ENCODE measurements at regions not wholly inside any gene's neighbourhood (a gene's known extent, or its start where the extent isn't known, plus 50 kb on each side); places are given as distances from the start of the nearest gene placed in this dataset.

DNA sequence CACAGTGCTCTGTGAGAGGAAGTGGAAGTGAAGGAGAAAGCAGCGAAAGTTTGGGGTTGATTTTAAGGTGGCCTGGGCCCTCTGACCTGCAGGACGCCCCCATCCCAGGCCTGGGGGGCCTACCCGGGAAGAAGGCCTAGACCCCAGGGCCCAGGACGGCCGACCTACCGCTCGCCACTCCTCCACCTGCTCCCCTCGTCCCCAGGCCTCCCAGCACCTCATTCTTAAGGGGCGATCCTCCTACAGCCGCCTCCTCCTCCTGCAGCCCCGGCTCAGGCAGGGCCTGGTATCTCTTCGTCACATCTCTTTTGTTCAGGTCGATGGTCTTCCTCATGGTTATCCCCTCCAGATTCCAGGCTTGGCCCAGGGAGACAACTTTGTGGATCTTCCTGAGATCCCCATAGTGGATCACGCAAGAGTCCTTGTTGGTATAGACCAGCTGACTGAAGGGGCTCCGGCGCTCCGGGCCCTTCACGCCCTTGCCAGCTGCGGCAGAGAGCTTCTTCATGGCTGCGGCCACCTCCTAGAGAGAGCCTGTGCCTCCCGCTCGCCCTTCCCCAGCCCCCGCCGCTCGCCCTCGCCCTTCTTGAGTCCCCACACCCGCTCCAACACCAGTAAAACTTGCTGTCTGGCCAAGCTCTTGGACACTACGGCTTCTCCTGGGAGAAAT lies 117.5 kb downstream of the OR13A1 start:
- intact Hi-C loops (cut with micrococcal nuclease), result no loop called here

GRCh38 chr10:45198486-45199204 lies 116.8 kb downstream of the OR13A1 start:
- intact Hi-C loops (cut with micrococcal nuclease), result no loop called here

GRCh38 chr10:45199205-45199740 lies 116.1 kb downstream of the OR13A1 start:
- intact Hi-C loops (cut with micrococcal nuclease), result no loop called here

DNA sequence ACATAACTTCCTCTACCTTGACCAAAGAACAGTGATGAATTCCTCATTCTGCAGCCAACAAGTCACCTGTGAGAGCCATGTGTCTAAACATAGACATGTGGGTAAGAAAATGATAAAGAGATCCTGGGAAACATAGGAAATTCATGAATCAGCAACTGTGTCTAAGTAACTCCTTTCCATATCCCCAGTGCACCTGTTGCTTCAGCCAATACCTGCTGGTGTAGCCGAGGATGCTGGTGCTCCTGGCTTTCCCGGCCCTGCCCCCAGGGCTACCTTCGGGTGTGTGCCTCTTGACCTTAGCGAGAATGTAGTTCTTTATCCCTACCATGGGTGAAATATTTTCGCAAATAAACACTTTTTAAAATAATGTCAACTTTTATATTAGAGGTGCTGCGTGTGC lies 114.1 kb downstream of the OR13A1 start:
- intact Hi-C loops (cut with micrococcal nuclease), result no loop called here

DNA sequence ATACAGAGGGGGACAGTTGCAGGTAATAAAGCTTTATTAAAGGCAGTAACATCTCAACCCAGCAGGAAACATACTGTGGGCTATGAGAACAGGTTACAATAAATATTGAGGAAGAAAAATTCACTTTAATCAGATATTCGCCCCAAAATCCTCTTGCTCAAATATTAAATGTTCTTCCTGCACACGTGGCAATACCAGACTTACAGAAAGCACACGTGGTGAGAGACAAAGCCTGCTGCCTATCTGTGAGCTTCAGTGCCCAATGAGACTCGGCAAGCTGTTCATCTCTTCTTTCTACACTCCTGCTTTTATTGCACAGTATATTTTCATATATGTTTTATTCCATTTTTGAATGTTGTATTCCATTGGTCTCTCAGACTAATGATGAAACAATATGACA lies 113.2 kb downstream of the OR13A1 start:
- intact Hi-C loops (cut with micrococcal nuclease), result no loop called here

DNA sequence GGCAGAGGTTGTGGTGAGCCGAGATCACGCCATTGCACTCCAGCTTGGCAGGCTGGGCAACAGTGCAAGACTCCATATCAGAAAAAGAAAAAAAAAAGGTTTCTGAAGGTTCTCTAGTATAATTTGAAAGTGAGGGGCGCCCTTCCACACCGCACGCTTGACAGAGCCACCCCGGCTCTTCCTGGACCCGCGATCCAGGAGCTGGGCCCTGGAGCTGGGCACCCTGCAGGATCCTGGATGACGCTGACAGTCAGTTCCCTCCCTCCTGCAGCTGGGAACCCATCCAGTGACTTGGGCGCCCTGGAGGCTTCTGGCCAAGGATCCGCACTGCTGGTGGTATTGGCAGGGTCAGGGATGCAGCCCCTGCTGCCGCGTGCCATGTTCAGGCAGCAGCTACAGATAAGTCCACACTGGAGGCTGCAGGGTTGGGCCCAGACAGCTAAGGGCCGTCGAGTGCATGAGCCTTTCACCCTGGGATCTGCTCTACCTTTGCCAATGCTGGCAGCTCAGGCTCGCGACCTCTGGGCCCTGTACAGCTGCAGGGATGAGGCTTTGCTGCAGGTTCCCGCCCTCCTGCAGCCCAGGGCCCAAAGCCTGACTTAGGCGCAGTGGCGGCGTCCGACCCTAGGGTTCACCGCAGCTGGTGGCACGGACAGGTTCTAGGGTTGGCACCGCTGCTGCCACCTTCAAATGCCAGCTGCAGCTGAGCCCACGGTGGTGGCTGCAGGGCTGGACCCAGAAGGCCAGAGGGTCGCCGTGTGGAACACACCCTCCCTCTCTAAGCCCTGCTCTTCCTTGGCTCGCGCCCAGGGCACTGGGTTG lies 110.2 kb downstream of the OR13A1 start:
- intact Hi-C loops (cut with micrococcal nuclease), result no loop called here

GRCh38 chr10:45209888-45210287 lies 105.5 kb downstream of the OR13A1 start:
- intact Hi-C loops (cut with micrococcal nuclease), result no loop called here

DNA sequence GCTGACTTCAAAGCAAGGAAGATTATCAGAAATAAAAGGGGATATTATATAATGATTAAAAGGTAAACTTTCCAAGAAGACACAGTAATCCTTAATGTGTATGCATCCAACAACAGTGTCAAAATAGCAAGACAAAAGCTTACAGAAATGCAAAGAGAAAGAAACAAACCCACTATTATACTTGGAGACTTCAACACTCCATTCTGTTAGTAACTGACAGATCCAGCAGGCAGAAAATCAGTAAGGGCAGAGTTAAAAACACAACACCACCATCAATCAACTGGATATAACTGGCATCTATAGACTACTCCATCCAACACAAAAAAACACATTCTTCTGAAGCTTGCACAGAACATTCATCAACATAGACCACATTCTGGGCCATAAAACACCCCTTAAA lies 103.8 kb downstream of the OR13A1 start:
- intact Hi-C loops (cut with micrococcal nuclease), result no loop called here

- intact Hi-C loops (cut with micrococcal nuclease), result no loop called here
These were observed 96.0 kb downstream of the OR13A1 start for GRCh38 chr10:45219416-45219815.

DNA sequence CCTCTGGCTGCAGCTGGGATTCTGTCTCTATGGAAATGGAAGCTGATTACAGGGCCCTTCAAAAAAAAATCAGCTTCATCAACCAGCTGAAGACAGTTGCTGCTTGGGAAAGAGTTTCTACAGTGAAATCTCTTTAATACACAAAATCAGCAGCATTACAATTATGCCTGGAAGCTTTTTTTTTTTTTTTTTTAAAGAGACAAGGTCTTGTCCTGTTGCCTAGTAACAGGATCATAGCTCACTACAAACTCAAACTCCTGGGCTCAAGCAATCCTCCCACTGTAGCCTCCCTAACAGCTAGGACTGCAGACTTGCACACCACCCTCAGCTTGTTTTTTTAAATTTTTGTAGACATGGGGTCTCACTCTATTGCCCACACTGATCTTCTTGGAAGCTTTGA lies 94.5 kb downstream of the OR13A1 start:
- intact Hi-C loops (cut with micrococcal nuclease), result no loop called here

DNA sequence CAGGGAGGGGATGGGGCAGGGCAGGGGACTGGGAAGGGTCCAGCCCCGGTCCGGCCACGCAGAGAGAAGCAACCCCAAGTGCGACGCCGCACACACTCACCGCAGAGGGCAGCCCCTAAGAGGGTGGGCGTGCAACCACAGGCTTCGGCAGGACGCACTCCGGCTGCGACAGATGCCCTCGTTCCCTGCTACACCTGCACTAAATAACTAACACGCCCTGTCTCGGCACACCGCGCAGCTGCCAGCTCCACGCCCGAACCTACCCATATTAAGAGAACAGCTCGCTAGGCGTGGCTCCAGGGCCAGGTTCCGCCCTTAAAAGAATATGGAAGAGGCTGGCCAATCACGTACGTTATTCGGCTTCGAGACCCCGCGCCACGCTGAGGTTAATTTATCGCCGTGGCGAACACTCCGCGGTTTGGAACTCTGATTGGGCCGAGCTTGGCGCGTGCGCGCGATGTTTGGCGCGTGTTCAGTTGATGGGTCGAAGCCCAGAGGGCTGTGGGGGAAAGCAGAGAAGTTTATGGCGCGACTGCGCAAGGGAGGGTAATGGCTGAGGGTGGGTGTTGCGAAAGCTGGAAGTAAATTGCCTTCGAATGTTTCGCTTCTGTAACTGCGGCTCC lies 91.1 kb downstream of the OR13A1 start:
- intact Hi-C loops (cut with micrococcal nuclease), result no loop called here

- intact Hi-C loops (cut with micrococcal nuclease), result no loop called here
These were observed 88.4 kb downstream of the OR13A1 start for GRCh38 chr10:45227042-45227441.

DNA sequence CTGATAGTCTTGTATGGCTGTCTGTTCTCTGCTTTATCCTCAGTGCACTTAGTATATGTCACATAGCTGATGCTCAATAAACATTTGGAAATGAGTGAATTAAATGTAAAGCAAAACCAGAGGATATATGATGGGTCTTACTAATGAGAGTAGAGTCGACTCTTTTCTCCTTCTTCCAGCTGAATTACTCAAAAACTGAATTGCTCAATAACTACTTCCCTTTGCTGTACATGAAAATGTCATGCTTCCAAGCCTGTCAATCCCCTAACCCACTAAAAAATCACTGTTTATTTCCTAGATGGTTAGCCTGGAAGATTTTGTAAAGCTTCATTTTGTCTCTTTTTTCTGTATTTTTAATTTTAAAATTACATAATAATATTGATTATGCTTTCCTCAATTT lies 88.0 kb downstream of the OR13A1 start:
- intact Hi-C loops (cut with micrococcal nuclease), result no loop called here

DNA sequence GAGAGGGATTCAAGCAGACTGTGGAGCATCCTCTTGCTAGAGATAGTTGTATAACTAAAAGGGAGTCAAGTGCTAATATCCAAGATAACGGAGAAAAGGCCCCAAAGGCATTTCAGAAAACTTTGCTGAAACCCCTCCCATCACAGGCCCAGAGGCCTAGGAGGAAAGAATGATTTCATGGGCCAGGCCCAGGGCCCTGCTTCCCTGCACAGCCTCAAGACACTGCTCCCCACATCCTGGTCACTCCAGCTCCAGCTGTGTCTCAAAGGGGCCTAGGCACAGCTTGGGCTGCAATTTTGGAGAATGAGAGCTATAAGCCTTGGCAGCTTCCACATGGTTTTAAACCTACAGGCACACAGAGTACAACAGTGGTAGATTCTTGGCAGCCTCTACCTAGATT lies 85.6 kb downstream of the OR13A1 start:
- intact Hi-C loops (cut with micrococcal nuclease), result loop anchor here (10.0 kb wide), 2 partner anchors 795 to 1335 kb away; no protein-coding TSS in a partner anchor

DNA sequence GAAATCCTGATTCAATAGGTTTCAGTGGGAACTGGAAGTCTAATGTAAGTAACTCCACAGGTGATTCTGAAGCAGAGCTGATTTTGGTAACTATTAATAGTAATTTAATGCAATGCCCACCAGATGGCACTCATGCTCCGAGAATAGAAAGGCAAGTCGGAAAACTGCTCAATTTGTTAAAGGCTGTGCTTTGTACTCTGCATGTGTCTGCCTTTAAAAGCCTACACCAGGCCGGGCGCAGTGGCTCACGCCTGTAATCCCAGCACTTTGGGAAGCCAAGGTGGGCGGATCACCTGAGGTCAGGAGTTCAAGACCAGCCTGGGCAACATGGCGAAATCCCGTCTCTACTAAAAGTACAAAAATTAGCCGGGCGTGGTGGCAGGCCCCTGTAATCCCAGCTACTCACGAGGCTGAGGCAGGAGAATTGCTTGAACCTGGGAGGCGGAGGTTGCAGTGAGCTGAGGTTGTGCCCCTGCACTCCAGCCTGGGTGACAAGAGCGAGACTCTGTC lies 80.1 kb downstream of the OR13A1 start:
- intact Hi-C loops (cut with micrococcal nuclease), result loop anchor here (2.0 to 10.0 kb wide), 3 partner anchors 227 to 1329 kb away; no protein-coding TSS in a partner anchor

DNA sequence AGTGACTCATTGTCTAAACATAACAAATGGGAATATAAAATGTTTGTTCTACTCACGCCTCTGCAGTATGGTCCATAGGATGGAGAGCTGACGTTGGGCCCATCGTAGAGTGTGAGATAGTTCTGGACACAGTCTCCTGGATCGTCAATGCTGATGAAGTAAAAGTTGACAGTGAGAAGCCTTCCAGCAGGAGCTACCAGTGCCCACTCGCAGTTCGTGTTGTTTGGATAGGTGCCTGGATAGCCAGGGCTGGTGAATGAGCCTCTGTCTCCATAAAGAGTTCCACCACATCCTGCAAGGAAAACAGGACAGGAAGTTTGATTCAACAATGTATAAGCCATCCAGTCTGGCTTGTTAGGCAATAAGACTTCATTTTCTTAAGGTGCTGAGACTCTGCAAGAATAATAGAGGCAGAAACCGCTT lies 79.6 kb downstream of the OR13A1 start:
- intact Hi-C loops (cut with micrococcal nuclease), result loop anchor here (2.0 to 10.0 kb wide), 3 partner anchors 227 to 1329 kb away; no protein-coding TSS in a partner anchor

- intact Hi-C loops (cut with micrococcal nuclease), result loop anchor here (10.0 kb wide), 2 partner anchors 786 to 1326 kb away; no protein-coding TSS in a partner anchor
These were observed 76.5 kb downstream of the OR13A1 start for GRCh38 chr10:45238896-45239295.

- intact Hi-C loops (cut with micrococcal nuclease), result loop anchor here (10.0 kb wide), 2 partner anchors 785 to 1325 kb away; no protein-coding TSS in a partner anchor
These were observed 75.8 kb downstream of the OR13A1 start for GRCh38 chr10:45239642-45240041.

DNA sequence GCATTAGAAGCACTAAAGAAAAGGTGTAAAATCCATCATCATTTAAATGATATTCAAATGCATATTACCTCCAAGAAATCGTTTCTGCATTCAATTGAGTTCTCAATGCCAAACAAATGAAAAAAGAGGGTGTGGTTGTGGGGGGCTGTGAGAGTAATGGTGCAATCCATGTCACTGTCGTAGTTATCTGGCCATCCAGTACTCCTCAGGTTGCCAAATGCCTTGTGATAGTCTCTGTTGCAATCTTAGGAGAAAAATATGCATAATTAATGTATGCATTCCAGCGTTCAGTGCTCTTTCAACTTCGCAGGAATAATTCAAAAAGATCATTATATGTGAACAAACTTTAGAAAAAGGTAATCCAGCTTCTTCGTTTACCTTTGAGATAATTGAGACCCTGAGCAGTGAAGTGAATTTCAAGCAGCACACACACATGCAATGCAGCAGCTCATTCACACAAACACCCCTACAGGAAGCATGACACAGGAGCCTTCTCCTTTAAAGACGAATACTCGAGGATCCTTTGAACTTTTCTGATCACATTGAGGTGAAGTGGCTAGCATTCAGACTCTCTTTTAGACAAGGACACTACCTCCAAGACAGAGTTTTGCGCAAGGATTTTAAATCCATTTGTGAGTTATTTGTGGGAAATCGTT lies 73.4 kb downstream of the OR13A1 start:
- intact Hi-C loops (cut with micrococcal nuclease), result no loop called here

DNA sequence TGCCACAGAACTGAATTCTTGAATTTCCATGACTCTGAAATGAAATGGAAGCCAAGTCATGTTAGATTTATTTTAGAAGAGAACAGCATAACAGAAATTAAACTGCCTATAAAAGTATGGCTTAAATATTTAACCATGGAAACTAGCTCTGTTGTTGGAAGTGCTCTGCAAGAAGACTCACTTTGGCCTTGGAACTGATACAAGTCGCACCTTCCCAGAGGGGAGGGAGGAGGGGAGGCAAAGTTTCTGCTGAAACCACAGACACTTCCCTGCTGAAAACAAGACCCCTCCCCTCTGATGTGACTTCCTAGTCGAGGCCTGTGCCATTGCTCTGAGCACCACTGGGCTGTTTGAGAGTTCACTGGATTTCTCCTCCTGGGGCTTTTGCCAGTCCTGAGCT lies 72.1 kb downstream of the OR13A1 start:
- intact Hi-C loops (cut with micrococcal nuclease), result no loop called here
